ENCODE measurements at regions not wholly inside any gene's neighbourhood (a gene's known extent, or its start where the extent isn't known, plus 50 kb on each side); places are given as distances from the start of the nearest gene placed in this dataset.

- no peak for TF ChIP-seq TAF1 (IDR thresholded peaks at IDR 0.05; ENCODE audit: low read depth, low read length)
- TF ChIP-seq SPI1 (IDR thresholded peaks at IDR 0.05; ENCODE audit: low read depth, low read length), result no peak
- TF ChIP-seq POLR2AphosphoS5 (IDR thresholded peaks at IDR 0.05; ENCODE audit: low read depth, low read length), result no peak
- no peak for TF ChIP-seq PAX5 (IDR thresholded peaks at IDR 0.05; ENCODE audit: insufficient read depth, low read length, severe bottlenecking)
- TF ChIP-seq POU2F2 (IDR thresholded peaks at IDR 0.05; ENCODE audit: low read depth, low read length), result no peak
- TF ChIP-seq POLR2A (IDR thresholded peaks at IDR 0.05; ENCODE audit: low read depth, low read length), result no peak
- FAIRE-seq, result no peak
- no peak for DNase-seq (ENCODE audit: insufficient read length, low spot score)
These were observed 114.1 kb downstream of the FAT4 start for GRCh38 chr4:125428832-125429231.

DNA sequence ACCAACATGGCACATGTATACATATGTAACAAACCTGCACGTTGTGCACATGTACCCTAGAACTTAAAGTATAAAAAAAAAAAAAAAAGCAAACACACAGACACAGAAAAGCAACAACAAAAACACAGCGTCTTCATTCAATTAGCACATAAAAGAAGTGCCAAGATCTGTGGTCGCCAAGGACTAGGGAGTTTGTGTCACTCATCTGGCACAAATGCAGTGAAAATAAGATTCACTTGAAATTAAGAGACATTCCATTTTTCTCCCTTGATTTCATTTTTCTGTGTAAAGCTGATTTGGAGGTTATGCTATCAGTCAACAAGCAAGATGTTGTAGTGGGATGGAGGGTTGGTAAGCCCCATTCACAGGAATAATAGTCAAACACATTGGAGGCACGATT, 115.3 kb downstream of the FAT4 start:
- FAIRE-seq (no peak), DNase-seq (ENCODE audit: insufficient read length, low spot score) (no peak)
- TF ChIP-seq SPI1 (IDR thresholded peaks at IDR 0.05; ENCODE audit: low read depth, low read length) (no peak), PAX5 (IDR thresholded peaks at IDR 0.05; ENCODE audit: insufficient read depth, low read length, severe bottlenecking) (no peak), POLR2AphosphoS5 (IDR thresholded peaks at IDR 0.05; ENCODE audit: low read depth, low read length) (no peak), POU2F2 (IDR thresholded peaks at IDR 0.05; ENCODE audit: low read depth, low read length) (no peak), TAF1 (IDR thresholded peaks at IDR 0.05; ENCODE audit: low read depth, low read length) (no peak), POLR2A (IDR thresholded peaks at IDR 0.05; ENCODE audit: low read depth, low read length) (no peak)

DNA sequence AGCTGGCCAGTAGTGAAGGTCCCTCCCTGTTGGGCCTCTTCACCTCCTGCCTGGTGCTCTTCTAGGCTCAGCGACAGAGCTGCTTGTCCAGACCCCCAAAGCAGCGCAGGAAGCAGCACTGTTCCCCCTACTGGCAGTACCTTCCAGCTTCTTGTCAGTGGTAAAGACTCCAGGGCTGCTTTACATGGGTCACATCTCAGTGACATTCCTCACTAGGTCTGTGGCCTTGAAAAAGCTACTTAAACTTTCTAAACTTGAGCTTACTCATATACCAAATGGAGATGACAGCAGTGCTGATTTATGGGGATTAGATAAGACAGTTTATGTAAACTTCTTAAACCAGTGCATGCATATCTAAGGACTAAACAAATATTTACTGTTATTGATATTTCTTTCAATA, 117.3 kb downstream of the FAT4 start:
- FAIRE-seq (no peak), DNase-seq (ENCODE audit: insufficient read length, low spot score) (no peak)
- no peak for TF ChIP-seq TAF1 (IDR thresholded peaks at IDR 0.05; ENCODE audit: low read depth, low read length)
- no peak for TF ChIP-seq POLR2A (IDR thresholded peaks at IDR 0.05; ENCODE audit: low read depth, low read length)
- no peak for TF ChIP-seq POLR2AphosphoS5 (IDR thresholded peaks at IDR 0.05; ENCODE audit: low read depth, low read length)
- TF ChIP-seq PAX5 (IDR thresholded peaks at IDR 0.05; ENCODE audit: insufficient read depth, low read length, severe bottlenecking), result no peak
- TF ChIP-seq SPI1 (IDR thresholded peaks at IDR 0.05; ENCODE audit: low read depth, low read length), result no peak
- TF ChIP-seq POU2F2 (IDR thresholded peaks at IDR 0.05; ENCODE audit: low read depth, low read length), result no peak

- no peak for DNase-seq (ENCODE audit: insufficient read length, low spot score)
These were observed 118.7 kb downstream of the FAT4 start for GRCh38 chr4:125433453-125433852.

DNA sequence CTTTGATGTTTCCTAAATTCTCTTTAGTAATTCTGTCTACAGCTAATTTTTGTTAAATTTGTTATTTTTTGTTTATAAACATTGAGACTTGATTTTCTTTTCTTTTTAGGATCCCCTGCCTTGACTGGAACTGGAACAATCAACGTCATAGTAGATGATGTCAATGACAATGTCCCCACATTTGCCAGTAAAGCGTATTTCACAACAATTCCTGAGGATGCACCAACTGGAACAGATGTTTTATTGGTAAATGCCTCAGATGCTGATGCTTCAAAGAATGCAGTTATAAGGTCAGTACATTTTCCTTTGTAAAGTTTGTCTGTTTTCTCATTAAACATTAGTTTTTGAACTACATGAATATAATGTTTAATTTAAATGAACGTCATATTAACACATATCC, 119.4 kb downstream of the FAT4 start:
- DNase-seq (ENCODE audit: insufficient read length, low spot score), result no peak
- TF ChIP-seq POLR2AphosphoS5 (IDR thresholded peaks at IDR 0.05; ENCODE audit: low read depth, low read length) (no peak), SPI1 (IDR thresholded peaks at IDR 0.05; ENCODE audit: low read depth, low read length) (no peak), POLR2A (IDR thresholded peaks at IDR 0.05; ENCODE audit: low read depth, low read length) (no peak)
- FAIRE-seq, result no peak

More at GRCh38 chr4:125433453-125433852, 118.7 kb downstream of the FAT4 start:
- no peak for FAIRE-seq
- TF ChIP-seq POLR2A (IDR thresholded peaks at IDR 0.05; ENCODE audit: low read depth, low read length) (no peak), TAF1 (IDR thresholded peaks at IDR 0.05; ENCODE audit: low read depth, low read length) (no peak), PAX5 (IDR thresholded peaks at IDR 0.05; ENCODE audit: insufficient read depth, low read length, severe bottlenecking) (no peak), SPI1 (IDR thresholded peaks at IDR 0.05; ENCODE audit: low read depth, low read length) (no peak)

GRCh38 chr4:125440814-125441213, 126.1 kb downstream of the FAT4 start:
- TF ChIP-seq POLR2AphosphoS5 (IDR thresholded peaks at IDR 0.05; ENCODE audit: low read depth, low read length), result no peak
- TF ChIP-seq PAX5 (IDR thresholded peaks at IDR 0.05; ENCODE audit: insufficient read depth, low read length, severe bottlenecking), result no peak
- no peak for TF ChIP-seq POLR2A (IDR thresholded peaks at IDR 0.05; ENCODE audit: low read depth, low read length)
- no peak for TF ChIP-seq POU2F2 (IDR thresholded peaks at IDR 0.05; ENCODE audit: low read depth, low read length)
- no peak for TF ChIP-seq TAF1 (IDR thresholded peaks at IDR 0.05; ENCODE audit: low read depth, low read length)
- TF ChIP-seq SPI1 (IDR thresholded peaks at IDR 0.05; ENCODE audit: low read depth, low read length), result no peak
- DNase-seq (ENCODE audit: insufficient read length, low spot score), result no peak
- FAIRE-seq, result no peak

DNA sequence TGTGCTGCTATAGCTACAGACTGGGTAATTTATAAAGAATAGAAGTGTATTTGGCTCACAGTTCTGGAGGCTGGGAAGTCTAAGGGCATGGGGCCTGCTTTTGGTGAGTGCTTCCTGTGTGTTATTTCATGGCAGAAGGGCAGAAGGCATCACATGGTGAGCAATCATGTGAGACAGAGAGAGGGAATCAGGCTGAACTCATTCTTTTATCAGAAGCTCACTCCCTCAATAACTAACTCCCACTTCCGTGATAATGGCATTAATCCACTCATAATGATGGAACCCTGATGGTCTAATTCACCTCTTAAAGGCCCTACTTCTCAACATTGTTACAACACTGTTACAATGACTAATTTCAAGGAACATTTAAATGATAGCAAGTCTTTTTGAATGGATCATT, 129.4 kb downstream of the FAT4 start:
- DNase-seq (ENCODE audit: insufficient read length, low spot score) (no peak), FAIRE-seq (no peak)
- TF ChIP-seq TAF1 (IDR thresholded peaks at IDR 0.05; ENCODE audit: low read depth, low read length) (no peak), POU2F2 (IDR thresholded peaks at IDR 0.05; ENCODE audit: low read depth, low read length) (no peak), SPI1 (IDR thresholded peaks at IDR 0.05; ENCODE audit: low read depth, low read length) (no peak), PAX5 (IDR thresholded peaks at IDR 0.05; ENCODE audit: insufficient read depth, low read length, severe bottlenecking) (no peak), POLR2AphosphoS5 (IDR thresholded peaks at IDR 0.05; ENCODE audit: low read depth, low read length) (no peak), POLR2A (IDR thresholded peaks at IDR 0.05; ENCODE audit: low read depth, low read length) (no peak)

- TF ChIP-seq PAX5 (IDR thresholded peaks at IDR 0.05; ENCODE audit: insufficient read depth, low read length, severe bottlenecking) (no peak), POU2F2 (IDR thresholded peaks at IDR 0.05; ENCODE audit: low read depth, low read length) (no peak), POLR2AphosphoS5 (IDR thresholded peaks at IDR 0.05; ENCODE audit: low read depth, low read length) (no peak), POLR2A (IDR thresholded peaks at IDR 0.05; ENCODE audit: low read depth, low read length) (no peak), TAF1 (IDR thresholded peaks at IDR 0.05; ENCODE audit: low read depth, low read length) (no peak), SPI1 (IDR thresholded peaks at IDR 0.05; ENCODE audit: low read depth, low read length) (no peak)
- DNase-seq (ENCODE audit: insufficient read length, low spot score), result no peak
- FAIRE-seq, result no peak
These were observed 130.8 kb downstream of the FAT4 start for GRCh38 chr4:125445525-125445924.

DNA sequence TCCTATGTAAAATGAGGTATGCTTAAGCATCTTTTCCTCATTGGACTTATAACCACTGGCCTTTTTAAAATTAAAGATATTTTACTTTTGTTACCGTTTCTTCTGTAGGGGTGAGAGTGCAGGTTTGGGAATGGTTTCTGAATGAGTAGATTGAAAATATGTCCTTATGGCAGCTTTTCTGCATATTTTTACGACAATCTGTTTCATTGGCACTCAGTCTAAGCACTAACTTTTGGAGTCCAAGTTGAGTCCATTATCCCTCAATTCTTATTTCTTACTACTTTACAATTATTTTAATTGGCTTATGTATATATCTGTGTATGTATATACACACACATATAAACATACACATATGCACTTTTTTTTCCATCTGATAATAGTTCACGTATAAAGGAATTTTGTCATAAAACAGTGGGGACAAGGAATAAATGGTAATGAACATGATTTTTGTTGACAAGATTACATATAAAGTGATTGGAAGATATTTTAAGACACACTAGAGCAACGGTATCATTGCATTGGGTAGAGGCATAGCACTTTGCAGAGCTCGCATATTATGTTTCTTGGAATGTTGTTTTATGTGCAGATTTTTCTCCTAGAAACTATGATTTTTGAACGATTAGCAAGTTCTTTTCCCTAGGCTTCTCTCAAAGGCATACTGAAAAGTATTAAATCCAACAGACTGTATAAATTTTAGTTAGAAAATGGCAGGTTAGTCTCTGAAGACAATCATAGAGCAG, 133.0 kb downstream of the FAT4 start:
- DNase-seq (ENCODE audit: insufficient read length, low spot score) (no peak), FAIRE-seq (no peak)
- TF ChIP-seq SPI1 (IDR thresholded peaks at IDR 0.05; ENCODE audit: low read depth, low read length) (no peak), PAX5 (IDR thresholded peaks at IDR 0.05; ENCODE audit: insufficient read depth, low read length, severe bottlenecking) (no peak), POU2F2 (IDR thresholded peaks at IDR 0.05; ENCODE audit: low read depth, low read length) (no peak), POLR2A (IDR thresholded peaks at IDR 0.05; ENCODE audit: low read depth, low read length) (no peak), POLR2AphosphoS5 (IDR thresholded peaks at IDR 0.05; ENCODE audit: low read depth, low read length) (no peak), TAF1 (IDR thresholded peaks at IDR 0.05; ENCODE audit: low read depth, low read length) (no peak)

- FAIRE-seq, result no peak
These were observed 141.3 kb downstream of the FAT4 start for GRCh38 chr4:125456075-125456474.

More at GRCh38 chr4:125456075-125456474, 141.3 kb downstream of the FAT4 start:
- TF ChIP-seq POU2F2 (IDR thresholded peaks at IDR 0.05; ENCODE audit: low read depth, low read length) (no peak), PAX5 (IDR thresholded peaks at IDR 0.05; ENCODE audit: insufficient read depth, low read length, severe bottlenecking) (no peak)
- no peak for DNase-seq (ENCODE audit: insufficient read length, low spot score)
